Right atrium auricular region (tissue), 2 donors: ENCODE measurements at regions not wholly inside any gene's neighbourhood (a gene's known extent, or its start where the extent isn't known, plus 50 kb on each side); places are given as distances from the start of the nearest gene placed in this dataset.
A peak's percentile ranks its signal among the peaks of the same experiment; 100 is the strongest.

Experiments used
- DNase-seq: peaks from one replicate; pipeline ENCODE4 v3.0.0-alpha.2; 2019; ENCODE audit warnings: low spot score
- H3K27ac ChIP-seq, 2 donors: fragments of 200-600 bp; sonication (generic); 1 replicate in 1 of 2; 2 replicates in 1 of 2; pipeline ENCODE4 v1.5.1; 2016 to 2019
- H3K27me3 ChIP-seq, 2 donors: fragments of 200-600 bp; sonication (generic); one replicate each; pipeline versions ENCODE4 v1.5.1 to v1.6.0; 2017 to 2019
- H3K36me3 ChIP-seq: fragments of 200-600 bp; sonication (generic); one replicate; pipeline ENCODE4 v1.5.1; 2016
- H3K4me1 ChIP-seq, 2 donors: fragments of 200-600 bp; sonication (generic); one replicate each; pipeline versions ENCODE4 v1.5.1 to v1.6.0; 2017 to 2019
- H3K4me3 ChIP-seq, 2 donors: fragments of 200-600 bp; sonication (generic); 1 replicate in 1 of 2; 2 replicates in 1 of 2; pipeline ENCODE4 v1.5.1; 2017 to 2019; ENCODE audit warnings: mild to moderate bottlenecking in 1 of 2, moderate library complexity in 1 of 2
- H3K9me3 ChIP-seq, 2 donors: fragments of 200-600 bp; sonication (generic); one replicate each; pipeline ENCODE4 v1.5.1; 2019
- CTCF ChIP-seq, 2 donors: fragments of 200-600 bp; sonication (generic); IDR thresholded peaks; one replicate each; pipeline ENCODE4 v1.5.1; 2019; ENCODE audit warnings: antibody characterized with exemption in 2 of 2

- DNase-seq: no peak
- no peaks in the 10 kb centered on the region for H3K9me3 ChIP-seq
- no peak overlapping the region for H3K27ac ChIP-seq
- H3K4me1 ChIP-seq: no peaks in the 10 kb centered on the region
- no peaks in the 10 kb centered on the region for H3K36me3 ChIP-seq
- H3K27me3 ChIP-seq: no peaks in the 10 kb centered on the region
- no peak overlapping the region for H3K4me3 ChIP-seq
- TF ChIP-seq CTCF (IDR thresholded peaks at IDR 0.05): peak in 1 of 2 donors; percentile 42
Observed at GRCh38 chr7:47170516-47170915, 411.4 kb downstream of the TNS3 start.

GRCh38 chr7:47154791-47155190 lies 427.1 kb downstream of the TNS3 start:
- Histone ChIP-seq H3K4me1 (peaks cover 0 to 13% of the 10 kb centered on the region in 2 donors), H3K9me3 (peaks cover 0 to 4% of the 10 kb centered on the region in 2 donors), H3K27ac (no peak overlapping the region), H3K36me3 (no peaks in the 10 kb centered on the region), H3K4me3 (no peak overlapping the region), H3K27me3 (no peaks in the 10 kb centered on the region)
- no peak for DNase-seq
- TF ChIP-seq CTCF (IDR thresholded peaks at IDR 0.05): no peak

- no peak overlapping the region for H3K27ac ChIP-seq
- no peaks in the 10 kb centered on the region for H3K27me3 ChIP-seq
- H3K4me1 ChIP-seq: peaks cover 0 to 13% of the 10 kb centered on the region in 2 donors
- TF ChIP-seq CTCF (IDR thresholded peaks at IDR 0.05): no peak
- H3K36me3 ChIP-seq: no peaks in the 10 kb centered on the region
- H3K9me3 ChIP-seq: no peaks in the 10 kb centered on the region
- DNase-seq: no peak
- H3K4me3 ChIP-seq: no peak overlapping the region
Observed at GRCh38 chr7:47153576-47153975, 428.3 kb downstream of the TNS3 start.

- peaks cover 0 to 13% of the 10 kb centered on the region in 2 donors for H3K4me1 ChIP-seq
- H3K9me3 ChIP-seq: no peaks in the 10 kb centered on the region
- H3K4me3 ChIP-seq: no peak overlapping the region
- H3K27ac ChIP-seq: no peak overlapping the region
- DNase-seq: no peak
- H3K27me3 ChIP-seq: no peaks in the 10 kb centered on the region
- no peaks in the 10 kb centered on the region for H3K36me3 ChIP-seq
- no peak for TF ChIP-seq CTCF (IDR thresholded peaks at IDR 0.05)
Observed at GRCh38 chr7:47153058-47153457, 428.9 kb downstream of the TNS3 start.

- H3K4me1 ChIP-seq: peaks cover 0 to 13% of the 10 kb centered on the region in 2 donors
Observed at GRCh38 chr7:47152307-47152706, 429.6 kb downstream of the TNS3 start.

More at GRCh38 chr7:47152307-47152706, 429.6 kb downstream of the TNS3 start:
- no peaks in the 10 kb centered on the region for H3K27me3 ChIP-seq
- no peak for DNase-seq
- H3K27ac ChIP-seq: no peak overlapping the region
- TF ChIP-seq CTCF (IDR thresholded peaks at IDR 0.05): no peak
- no peaks in the 10 kb centered on the region for H3K36me3 ChIP-seq
- no peaks in the 10 kb centered on the region for H3K9me3 ChIP-seq
- no peak overlapping the region for H3K4me3 ChIP-seq
